ENCODE measurements at regions not wholly inside any gene's neighbourhood (a gene's known extent, or its start where the extent isn't known, plus 50 kb on each side); places are given as distances from the start of the nearest gene placed in this dataset.

DNA sequence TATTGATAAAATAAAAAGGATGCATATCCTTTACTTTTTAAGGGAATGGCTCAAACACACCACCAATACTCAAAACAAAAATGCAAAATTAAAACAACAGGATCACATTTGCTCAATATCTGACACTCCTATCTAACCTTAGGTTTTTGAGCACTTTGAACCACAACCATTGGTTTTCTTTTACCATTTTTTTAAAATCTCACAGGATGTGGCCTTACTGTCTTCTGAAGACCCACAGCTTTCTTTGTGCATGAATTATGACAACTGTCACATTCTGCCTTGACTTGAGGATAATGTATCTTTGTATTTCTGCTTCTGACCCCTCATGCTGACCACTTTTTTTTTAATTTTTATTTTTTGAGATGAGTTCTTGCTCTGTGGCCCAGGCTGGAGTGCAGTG is 461.1 kb upstream of the NRP1 start:
- peaks cover 2% of the 10 kb centered on the region for H3K9me3 Mint-ChIP-seq
- no peak overlapping the region for H3K27ac Mint-ChIP-seq
- no peaks in the 10 kb centered on the region for H3K36me3 Mint-ChIP-seq
- ATAC-seq (ENCODE audit: low read depth), result no peak
- DNase-seq (ENCODE audit: low spot score in 2 of 2), result no peak
- H3K4me1 Mint-ChIP-seq, result no peaks in the 10 kb centered on the region
- H3K4me3 Mint-ChIP-seq, result no peak overlapping the region
- H3K27me3 Mint-ChIP-seq, result no peaks in the 10 kb centered on the region

DNA sequence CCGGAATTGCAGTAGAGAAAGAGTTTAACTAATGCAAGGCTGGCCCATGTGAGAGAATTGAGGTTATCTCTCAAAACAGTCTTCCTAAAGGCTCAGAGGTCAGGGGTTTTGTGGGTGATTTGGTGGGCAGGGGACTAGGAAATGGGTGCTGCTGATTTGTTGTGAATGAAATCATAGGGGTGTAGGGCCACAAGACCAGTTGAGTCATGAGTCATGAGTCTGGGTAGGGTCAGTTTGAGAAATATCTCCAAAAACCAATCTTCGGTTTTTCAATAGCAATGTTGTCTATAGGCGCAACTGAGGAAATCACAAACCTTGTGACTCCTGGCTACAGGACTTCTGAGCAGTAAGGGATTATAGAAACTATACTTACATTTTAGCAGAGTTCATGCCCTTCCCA is 460.0 kb upstream of the NRP1 start:
- ATAC-seq (ENCODE audit: low read depth), result no peak
- no peak for DNase-seq (ENCODE audit: low spot score in 2 of 2)
- Mint-ChIP-seq H3K27ac (no peak overlapping the region), H3K9me3 (peaks cover 2% of the 10 kb centered on the region), H3K4me3 (no peak overlapping the region), H3K36me3 (no peaks in the 10 kb centered on the region), H3K27me3 (no peaks in the 10 kb centered on the region), H3K4me1 (no peaks in the 10 kb centered on the region)

DNA sequence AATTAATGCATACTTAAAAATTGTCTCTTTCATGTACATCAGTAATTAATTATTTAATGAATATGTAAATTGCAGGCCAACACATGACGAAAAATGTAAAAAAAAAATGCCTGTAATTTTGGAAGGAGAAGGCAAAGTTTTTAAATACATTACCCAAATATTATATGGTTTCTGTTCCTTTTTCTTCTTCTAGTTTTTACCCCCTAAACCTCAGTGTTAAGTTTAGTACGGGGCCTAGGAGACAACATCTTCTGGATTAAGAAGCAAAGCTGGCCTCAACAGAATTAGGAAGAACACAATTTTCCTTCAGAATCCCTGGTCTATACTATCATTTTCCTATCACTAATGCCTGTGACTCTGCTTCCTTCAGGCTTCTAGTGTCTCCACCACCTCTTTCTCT is 459.3 kb upstream of the NRP1 start:
- no peak for ATAC-seq (ENCODE audit: low read depth)

DNA sequence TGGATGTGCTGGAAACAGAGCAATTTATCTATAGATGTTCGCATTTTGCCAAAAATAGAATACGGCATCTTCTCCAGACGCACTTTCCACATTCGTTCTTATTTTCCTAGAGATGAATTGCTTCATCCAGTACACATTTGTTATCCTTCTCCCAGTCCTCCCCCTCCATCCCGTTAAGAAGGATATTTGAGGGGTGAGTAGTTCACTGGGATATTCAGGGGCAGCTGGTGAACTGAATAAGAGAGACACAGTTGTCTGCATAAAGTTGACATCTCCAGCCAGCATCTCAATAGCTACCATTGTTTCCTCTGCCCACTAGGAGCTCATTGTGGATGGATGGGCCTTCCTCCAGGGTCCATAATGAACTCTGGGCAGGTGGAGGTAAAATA is 456.8 kb upstream of the NRP1 start:
- ATAC-seq (ENCODE audit: low read depth), result no peak
- Mint-ChIP-seq H3K9me3 (peaks cover 2% of the 10 kb centered on the region), H3K4me3 (no peak overlapping the region), H3K27ac (no peak overlapping the region), H3K4me1 (no peaks in the 10 kb centered on the region), H3K27me3 (no peaks in the 10 kb centered on the region), H3K36me3 (no peaks in the 10 kb centered on the region)
- no peak for DNase-seq (ENCODE audit: low spot score in 2 of 2)

More for the DNA sequence above, 459.3 kb upstream of the NRP1 start:
- no peak for DNase-seq (ENCODE audit: low spot score in 2 of 2)
- H3K27ac Mint-ChIP-seq, result no peak overlapping the region
- no peaks in the 10 kb centered on the region for H3K4me1 Mint-ChIP-seq
- peaks cover 2% of the 10 kb centered on the region for H3K9me3 Mint-ChIP-seq
- no peak overlapping the region for H3K4me3 Mint-ChIP-seq
- no peaks in the 10 kb centered on the region for H3K36me3 Mint-ChIP-seq
- no peaks in the 10 kb centered on the region for H3K27me3 Mint-ChIP-seq

DNA sequence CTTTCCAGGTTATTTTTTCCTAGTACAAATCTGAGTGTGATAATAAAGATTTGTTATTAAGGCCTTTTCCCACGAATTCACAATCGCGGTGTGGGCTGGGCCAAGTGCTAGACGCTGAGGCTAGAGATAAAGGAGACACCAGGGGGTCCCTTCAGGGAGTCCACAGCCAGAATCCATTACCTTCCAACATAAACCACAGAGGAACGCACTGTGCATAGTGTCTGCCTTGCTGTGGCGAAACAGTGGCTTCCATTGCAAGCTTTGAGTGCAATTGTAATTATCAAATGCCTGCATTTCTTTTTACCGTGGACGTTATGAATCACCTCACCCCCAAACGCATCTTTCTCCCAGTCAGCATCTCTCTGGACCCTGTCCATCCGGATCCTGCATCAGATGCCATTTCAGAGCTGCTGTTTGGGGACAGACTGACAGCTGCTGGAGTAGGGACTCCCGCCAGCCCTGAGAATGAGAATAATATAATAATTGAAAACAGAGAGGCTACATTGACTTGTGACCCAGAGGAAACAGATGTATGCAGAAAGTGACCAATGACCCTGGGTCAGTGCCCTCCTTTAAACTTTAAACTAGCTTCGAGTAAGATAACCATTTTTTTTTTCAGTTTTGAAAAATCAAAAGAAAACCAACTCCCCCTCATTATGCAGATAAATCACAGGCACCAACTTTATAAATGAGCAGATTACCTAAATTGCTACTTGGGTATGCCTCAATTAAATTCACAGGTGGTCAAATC is 456.2 kb upstream of the NRP1 start:
- H3K27me3 Mint-ChIP-seq, result no peaks in the 10 kb centered on the region
- H3K4me3 Mint-ChIP-seq, result no peak overlapping the region
- H3K9me3 Mint-ChIP-seq, result peaks cover 2% of the 10 kb centered on the region
- DNase-seq (ENCODE audit: low spot score in 2 of 2), result no peak
- no peak for ATAC-seq (ENCODE audit: low read depth)
- no peaks in the 10 kb centered on the region for H3K4me1 Mint-ChIP-seq
- no peaks in the 10 kb centered on the region for H3K36me3 Mint-ChIP-seq
- no peak overlapping the region for H3K27ac Mint-ChIP-seq

DNA sequence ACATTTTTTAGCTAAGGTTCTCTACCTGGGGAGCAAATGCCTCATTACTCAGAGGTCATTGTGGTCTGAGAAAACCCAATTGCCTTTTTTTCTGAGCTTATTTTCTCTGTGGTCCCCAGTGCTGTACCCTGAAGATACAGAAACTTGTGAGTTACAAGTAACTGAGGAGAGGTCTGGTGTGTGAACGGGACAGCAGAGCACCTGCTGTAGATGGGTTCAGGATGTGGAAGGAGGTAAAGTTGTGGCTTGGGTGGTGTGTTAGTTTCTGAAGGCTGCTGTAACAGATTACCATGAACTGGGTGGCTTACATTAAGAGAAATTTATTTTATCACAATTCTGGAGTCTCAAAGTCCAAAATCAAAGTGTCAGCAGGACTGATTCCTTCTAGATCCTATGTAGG is 449.1 kb upstream of the NRP1 start:
- H3K27me3 Mint-ChIP-seq, result no peaks in the 10 kb centered on the region
- ATAC-seq (ENCODE audit: low read depth), result no peak
- H3K9me3 Mint-ChIP-seq, result no peaks in the 10 kb centered on the region
- DNase-seq (ENCODE audit: low spot score in 2 of 2), result no peak
- H3K4me1 Mint-ChIP-seq, result no peaks in the 10 kb centered on the region
- no peaks in the 10 kb centered on the region for H3K36me3 Mint-ChIP-seq
- H3K4me3 Mint-ChIP-seq, result no peak overlapping the region
- H3K27ac Mint-ChIP-seq, result no peak overlapping the region

DNA sequence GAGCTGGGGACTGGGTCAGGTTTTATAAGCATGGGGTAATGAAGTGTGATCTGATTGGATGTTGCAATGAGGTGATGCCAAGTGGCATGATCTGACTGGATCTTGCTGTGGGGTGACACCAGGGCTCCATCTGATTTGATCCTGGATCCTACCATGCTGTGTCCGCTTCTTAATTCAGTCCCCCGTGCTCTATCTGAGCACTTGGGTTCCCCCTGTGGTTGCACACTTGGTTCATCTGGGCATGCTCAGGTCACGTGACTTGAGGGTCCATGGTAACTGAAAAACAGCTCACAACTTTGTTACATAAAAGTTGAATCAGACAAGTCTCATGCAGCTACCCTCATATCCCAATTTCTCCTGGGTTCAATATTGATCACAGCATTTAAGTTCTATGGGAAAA is 448.6 kb upstream of the NRP1 start:
- H3K4me1 Mint-ChIP-seq, result no peaks in the 10 kb centered on the region
- no peaks in the 10 kb centered on the region for H3K27me3 Mint-ChIP-seq
- no peaks in the 10 kb centered on the region for H3K36me3 Mint-ChIP-seq
- H3K27ac Mint-ChIP-seq, result no peak overlapping the region
- H3K4me3 Mint-ChIP-seq, result no peak overlapping the region
- ATAC-seq (ENCODE audit: low read depth), result no peak
- H3K9me3 Mint-ChIP-seq, result no peaks in the 10 kb centered on the region
- DNase-seq (ENCODE audit: low spot score in 2 of 2), result no peak

DNA sequence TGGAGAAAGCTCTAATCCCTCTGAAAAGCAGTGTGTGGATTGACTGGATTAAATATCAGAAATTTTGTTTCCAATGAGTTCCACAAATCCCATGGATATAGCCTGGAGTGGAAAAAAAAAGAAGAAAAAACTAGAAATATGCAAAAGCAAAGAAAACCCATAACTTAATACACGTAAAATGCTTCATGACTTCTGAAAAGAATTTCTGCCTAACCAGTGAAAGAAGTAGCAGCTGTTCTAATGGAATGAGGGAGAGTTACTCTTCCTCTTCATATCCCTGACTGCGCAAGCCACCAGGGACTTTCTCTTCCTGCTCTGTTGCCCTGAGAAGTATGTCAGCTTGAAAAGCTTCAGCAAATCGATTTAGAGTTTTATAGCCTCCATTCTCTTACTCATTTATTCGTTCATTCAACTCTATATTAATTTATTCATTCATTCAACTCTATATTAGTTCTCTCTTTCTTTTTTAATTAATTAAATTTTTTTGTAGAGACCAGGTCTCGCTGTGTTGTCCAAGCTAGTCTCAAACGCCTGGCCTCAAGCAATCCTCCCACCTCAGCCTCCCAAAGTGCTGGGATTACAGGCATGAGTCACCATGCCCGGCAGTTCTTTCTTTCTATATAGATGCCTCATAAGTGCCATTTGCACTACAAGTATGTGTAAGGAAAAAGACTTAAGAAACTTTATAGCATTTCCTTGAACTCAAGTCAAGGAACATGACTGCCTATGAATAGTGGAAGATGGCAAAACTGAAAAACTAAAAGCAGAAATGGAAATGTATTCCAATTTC is 447.3 kb upstream of the NRP1 start:
- no peak overlapping the region for H3K27ac Mint-ChIP-seq

DNA sequence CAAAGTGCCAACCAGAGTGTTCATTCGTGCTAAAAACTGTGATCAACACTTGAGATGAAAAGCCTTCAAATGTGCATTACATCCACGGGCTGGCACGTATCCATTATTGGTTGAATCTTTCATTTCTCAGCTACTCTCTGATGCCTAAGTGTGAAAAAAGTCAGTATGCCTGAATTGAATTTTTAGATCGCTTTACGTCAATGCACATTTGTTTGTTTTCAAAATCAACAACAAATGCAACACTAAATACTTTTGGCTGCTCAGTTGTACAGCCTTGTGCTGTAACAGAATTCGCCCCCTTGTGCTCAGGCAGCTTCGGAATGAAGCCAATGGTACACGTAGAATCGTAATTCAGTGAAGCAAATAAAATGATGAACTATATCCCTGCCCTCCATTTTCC is 446.5 kb upstream of the NRP1 start:
- ATAC-seq (ENCODE audit: low read depth), result no peak
- Mint-ChIP-seq H3K9me3 (peaks cover 1% of the 10 kb centered on the region), H3K36me3 (no peaks in the 10 kb centered on the region), H3K4me3 (no peak overlapping the region), H3K27ac (no peak overlapping the region), H3K4me1 (no peaks in the 10 kb centered on the region), H3K27me3 (no peaks in the 10 kb centered on the region)
- DNase-seq (ENCODE audit: low spot score in 2 of 2), result no peak

More for the DNA sequence above, 447.3 kb upstream of the NRP1 start:
- DNase-seq (ENCODE audit: low spot score in 2 of 2) (no peak), ATAC-seq (ENCODE audit: low read depth) (no peak)
- no peaks in the 10 kb centered on the region for H3K4me1 Mint-ChIP-seq
- no peaks in the 10 kb centered on the region for H3K27me3 Mint-ChIP-seq
- H3K4me3 Mint-ChIP-seq, result no peak overlapping the region
- no peaks in the 10 kb centered on the region for H3K36me3 Mint-ChIP-seq
- H3K9me3 Mint-ChIP-seq, result no peaks in the 10 kb centered on the region

DNA sequence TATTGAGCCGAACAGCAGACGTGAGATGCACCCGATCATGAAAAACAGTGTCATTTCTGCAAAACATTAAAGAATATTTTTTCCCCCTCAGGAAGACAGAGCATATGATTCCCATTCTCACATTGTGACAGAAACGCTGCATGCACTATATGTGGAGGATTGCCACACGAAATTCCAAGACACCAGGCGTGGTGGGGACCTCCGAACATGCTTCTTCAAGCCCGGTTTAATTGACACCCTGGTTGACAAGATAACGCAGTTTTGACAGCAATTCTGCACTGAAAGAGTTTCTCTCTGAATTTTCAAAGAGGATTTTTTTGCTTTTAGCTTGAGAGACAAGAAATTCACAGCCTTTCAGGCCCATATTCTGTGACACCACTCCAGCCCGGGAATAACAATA is 442.8 kb upstream of the NRP1 start:
- no peaks in the 10 kb centered on the region for H3K27me3 Mint-ChIP-seq
- peaks cover 1% of the 10 kb centered on the region for H3K9me3 Mint-ChIP-seq
- DNase-seq (ENCODE audit: low spot score in 2 of 2) (no peak), ATAC-seq (ENCODE audit: low read depth) (no peak)
- no peaks in the 10 kb centered on the region for H3K36me3 Mint-ChIP-seq
- H3K4me1 Mint-ChIP-seq, result peaks cover 4% of the 10 kb centered on the region
- no peak overlapping the region for H3K4me3 Mint-ChIP-seq
- no peak overlapping the region for H3K27ac Mint-ChIP-seq

DNA sequence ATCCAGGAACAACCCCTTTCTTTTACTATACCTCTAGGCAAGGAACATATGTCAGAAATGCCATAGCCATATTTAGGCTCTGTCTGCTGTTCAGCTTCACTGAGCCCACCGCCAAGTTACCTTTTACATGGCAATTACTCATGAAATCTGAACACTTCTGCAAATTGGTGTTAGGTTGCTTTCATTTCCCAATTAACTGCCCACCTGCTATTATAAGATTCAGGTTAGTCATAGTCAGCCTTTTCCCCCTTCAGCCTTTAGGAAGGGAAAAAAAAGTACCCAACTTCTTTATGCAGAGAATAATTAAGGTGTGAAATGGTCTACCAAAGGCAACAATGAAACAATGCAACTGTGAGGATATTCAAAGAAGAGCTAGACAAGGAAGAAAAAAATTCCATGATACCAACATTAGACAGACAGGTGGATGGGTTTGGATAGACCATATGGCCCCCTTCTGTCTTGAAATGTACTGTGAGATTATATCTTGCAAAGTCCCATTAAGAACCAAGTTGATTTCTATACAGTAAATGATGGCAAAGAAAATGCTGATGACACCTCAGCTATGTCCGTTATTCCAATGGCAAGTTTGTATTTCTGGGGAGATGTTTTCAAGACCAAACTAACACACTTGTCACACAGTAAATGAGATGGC is 442.1 kb upstream of the NRP1 start:
- no peak overlapping the region for H3K27ac Mint-ChIP-seq
- no peak overlapping the region for H3K4me3 Mint-ChIP-seq
- no peak for ATAC-seq (ENCODE audit: low read depth)
- no peaks in the 10 kb centered on the region for H3K36me3 Mint-ChIP-seq
- H3K4me1 Mint-ChIP-seq, result peaks cover 4% of the 10 kb centered on the region
- DNase-seq (ENCODE audit: low spot score in 2 of 2), result no peak
- H3K9me3 Mint-ChIP-seq, result peaks cover 1% of the 10 kb centered on the region
- no peaks in the 10 kb centered on the region for H3K27me3 Mint-ChIP-seq

DNA sequence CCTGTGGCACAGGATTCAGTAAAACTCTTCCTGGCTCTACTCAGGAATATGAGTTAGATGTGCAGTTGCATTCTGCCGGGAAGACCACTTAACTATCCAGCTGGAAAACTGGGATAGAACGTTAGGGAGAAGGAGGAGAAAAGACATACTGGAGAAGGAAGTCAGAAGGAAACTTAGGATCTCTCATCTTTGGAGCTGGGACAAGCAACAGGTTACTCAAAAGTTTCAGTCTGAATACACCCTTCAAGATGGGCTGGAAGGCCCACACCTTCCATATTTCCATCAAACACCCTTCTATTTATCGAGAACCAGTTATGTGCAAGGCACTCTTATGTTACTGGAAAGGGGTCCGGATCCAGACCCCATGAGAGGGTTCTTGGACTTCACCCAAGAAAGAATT is 440.4 kb upstream of the NRP1 start:
- Mint-ChIP-seq H3K27ac (no peak overlapping the region), H3K9me3 (peaks cover 1% of the 10 kb centered on the region), H3K27me3 (no peaks in the 10 kb centered on the region), H3K4me3 (no peak overlapping the region), H3K4me1 (peaks cover 4% of the 10 kb centered on the region), H3K36me3 (no peaks in the 10 kb centered on the region)
- no peak for DNase-seq (ENCODE audit: low spot score in 2 of 2)
- no peak for ATAC-seq (ENCODE audit: low read depth)

DNA sequence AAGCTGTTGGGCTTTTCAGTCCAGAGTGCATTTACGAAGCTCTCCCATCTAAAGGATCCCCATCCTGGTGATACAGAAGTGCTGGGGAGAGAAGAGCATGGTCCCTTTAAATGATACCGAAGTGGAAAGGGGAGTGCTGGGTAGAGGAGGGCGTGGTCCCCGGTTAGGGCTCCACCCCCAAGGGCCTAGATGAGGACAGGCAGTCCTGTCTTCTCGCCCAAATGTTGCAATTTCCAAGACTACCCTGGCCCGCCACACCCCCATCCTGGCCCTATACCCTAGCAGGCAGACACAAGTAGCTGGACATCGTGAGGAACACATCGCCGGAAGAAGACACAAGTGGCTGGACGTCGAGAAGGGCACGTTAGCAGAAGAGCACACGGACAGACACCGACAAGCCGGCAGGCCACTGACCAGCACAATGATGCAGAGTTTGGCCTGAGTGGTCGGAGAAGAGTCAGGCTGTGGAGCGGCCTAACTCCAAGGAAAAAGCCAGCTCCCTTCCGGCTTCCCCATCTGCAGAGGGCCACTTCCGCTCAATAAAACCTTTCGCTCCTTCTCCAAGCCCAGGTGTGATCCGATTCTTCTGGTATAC is 439.5 kb upstream of the NRP1 start:
- Mint-ChIP-seq H3K27ac (no peak overlapping the region), H3K4me3 (no peak overlapping the region), H3K36me3 (no peaks in the 10 kb centered on the region), H3K9me3 (peaks cover 1% of the 10 kb centered on the region), H3K4me1 (peaks cover 4% of the 10 kb centered on the region), H3K27me3 (no peaks in the 10 kb centered on the region)
- ATAC-seq (ENCODE audit: low read depth) (no peak), DNase-seq (ENCODE audit: low spot score in 2 of 2) (no peak)

DNA sequence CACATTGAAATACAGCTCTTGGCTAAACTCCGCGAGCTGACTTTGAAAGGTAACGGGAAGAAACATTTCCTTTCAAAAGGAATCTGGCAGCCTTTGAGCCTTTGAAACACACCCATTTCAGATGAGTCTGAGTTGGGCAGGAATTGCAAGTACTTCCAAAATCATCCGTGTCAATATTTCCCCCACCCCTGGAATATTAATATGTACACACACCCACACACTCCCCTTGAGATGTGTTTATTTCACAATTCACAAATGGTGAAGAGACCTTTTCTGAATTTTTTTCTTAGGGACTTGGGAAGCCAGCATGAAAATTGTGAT is 438.7 kb upstream of the NRP1 start:
- Mint-ChIP-seq H3K27ac (no peak overlapping the region), H3K4me3 (no peak overlapping the region), H3K27me3 (no peaks in the 10 kb centered on the region), H3K36me3 (no peaks in the 10 kb centered on the region), H3K4me1 (peaks cover 4% of the 10 kb centered on the region), H3K9me3 (peaks cover 1% of the 10 kb centered on the region)
- ATAC-seq (ENCODE audit: low read depth) (no peak), DNase-seq (ENCODE audit: low spot score in 2 of 2) (no peak)
